ENCODE measurements at regions not wholly inside any gene's neighbourhood (a gene's known extent, or its start where the extent isn't known, plus 50 kb on each side); places are given as distances from the start of the nearest gene placed in this dataset.
A peak's percentile ranks its signal among the peaks of the same experiment; 100 is the strongest.

DNA sequence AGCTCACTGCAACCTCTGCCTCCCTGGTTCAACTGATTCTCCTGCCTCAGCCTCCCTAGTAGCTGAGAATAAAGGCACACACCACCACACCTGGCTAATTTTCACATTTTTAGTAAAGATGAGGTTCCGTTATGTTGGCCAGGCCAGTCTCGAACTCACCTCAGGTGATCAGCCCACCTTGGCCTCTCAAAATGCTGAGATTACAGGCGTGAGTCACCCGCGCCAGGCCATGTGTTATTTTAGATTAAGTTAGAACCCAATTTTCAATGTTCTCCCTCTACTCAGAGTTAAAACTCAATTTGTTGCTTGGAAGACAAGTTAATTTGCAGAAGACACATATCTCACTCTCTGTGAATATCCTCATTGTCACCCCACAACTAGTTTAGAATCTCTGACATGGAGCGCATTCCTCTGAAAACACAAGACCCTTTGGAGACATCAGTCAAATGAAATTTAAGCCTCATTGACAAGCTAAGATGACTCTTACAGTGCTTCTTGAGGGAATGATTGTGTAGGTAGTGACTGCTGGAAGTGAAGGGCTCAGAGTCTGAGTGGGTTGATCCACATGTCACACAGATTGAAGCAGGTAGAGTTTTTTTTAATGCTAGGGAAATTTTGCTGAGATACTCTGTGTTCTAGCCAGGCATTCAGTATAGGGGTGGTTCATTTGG is 60.6 kb upstream of the FRMD4B start:
- 97% methylated on average over 6 of the region's 6 CpGs for WGBS
- no peak overlapping the region for H3K27ac ChIP-seq (ENCODE audit: low read length, poor library complexity, severe bottlenecking)

DNA sequence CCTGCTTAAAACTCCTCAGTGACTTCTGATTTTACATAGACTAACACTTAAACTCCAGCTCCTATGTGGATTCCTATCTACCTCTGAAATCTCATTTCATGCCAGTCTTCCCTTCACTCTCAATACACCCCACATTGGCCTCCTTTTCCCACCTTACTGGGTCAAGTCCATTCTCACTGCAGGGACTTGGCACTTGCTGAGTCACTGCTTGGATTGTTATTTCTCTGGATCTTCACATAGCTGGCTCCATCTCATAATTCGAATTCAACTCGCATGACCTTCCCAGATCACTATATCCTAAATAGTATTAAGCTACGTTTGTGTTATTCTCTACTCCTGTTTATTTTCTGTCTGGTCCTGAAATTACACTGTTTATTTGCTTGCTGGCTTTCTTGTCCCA is 59.6 kb upstream of the FRMD4B start:
- Histone ChIP-seq H2BK5ac (ENCODE audit: low read depth, low read length, poor library complexity, severe bottlenecking) (no peak overlapping the region), H3K4me1 (ENCODE audit: control insufficient read depth, insufficient read depth, low read depth, low read length) (peaks cover 3% of the 10 kb centered on the region), H3K4me2 (ENCODE audit: low read length, poor library complexity, severe bottlenecking) (no peak overlapping the region), H3K27ac (ENCODE audit: low read length, poor library complexity, severe bottlenecking) (no peak overlapping the region), H4K91ac (ENCODE audit: low read length) (no peak overlapping the region), H3K14ac (ENCODE audit: low read length in 2 of 2) (no peak overlapping the region), H4K8ac (ENCODE audit: low read length) (no peak overlapping the region), H3K4me3 (ENCODE audit: insufficient read depth in 1 of 2, low read depth in 1 of 2, low read length in 2 of 2) (peak overlapping the region in 1 of 2 experiments; percentile 73), H2AK5ac (ENCODE audit: low read length, severe bottlenecking) (no peak overlapping the region), H2AFZ (ENCODE audit: low read depth, low read length) (no peak overlapping the region), H2BK120ac (ENCODE audit: low read depth, low read length) (no peak overlapping the region), H2BK12ac (ENCODE audit: low read length in 2 of 2) (no peak overlapping the region), H3K36me3 (ENCODE audit: control insufficient read depth in 1 of 2, insufficient read depth in 2 of 2, low read depth in 1 of 2, low read length in 2 of 2) (no peaks in the 10 kb centered on the region), H3K9ac (ENCODE audit: low read length) (no peak overlapping the region), H2BK15ac (ENCODE audit: low read depth, poor library complexity, severe bottlenecking) (no peak overlapping the region), H3K9me3 (ENCODE audit: control insufficient read depth, low read length) (no peaks in the 10 kb centered on the region), H3K79me1 (replicated peaks; ENCODE audit: low read length, poor library complexity, severe bottlenecking) (no peaks in the 10 kb centered on the region), H3K27me3 (ENCODE audit: control insufficient read depth in 1 of 2, insufficient read depth in 1 of 2, low read length in 2 of 2) (no peaks in the 10 kb centered on the region), H3K23ac (ENCODE audit: low read length in 2 of 2) (no peak overlapping the region), H3K4ac (ENCODE audit: low read depth in 1 of 2, low read length in 2 of 2) (no peak overlapping the region), H3K18ac (ENCODE audit: low read depth in 1 of 2, low read length in 2 of 2) (no peak overlapping the region)
- DNase-seq = no peak
- 93% methylated on average over 2 of the region's 3 CpGs for WGBS

More for the DNA sequence above, 60.6 kb upstream of the FRMD4B start:
- no peak overlapping the region for H3K9ac ChIP-seq (ENCODE audit: low read length)
- no peak overlapping the region for H2BK120ac ChIP-seq (ENCODE audit: low read depth, low read length)
- no peak overlapping the region for H3K4me3 ChIP-seq (ENCODE audit: insufficient read depth in 1 of 2, low read depth in 1 of 2, low read length in 2 of 2)
- no peak overlapping the region for H2BK15ac ChIP-seq (ENCODE audit: low read depth, poor library complexity, severe bottlenecking)
- no peak overlapping the region for H4K91ac ChIP-seq (ENCODE audit: low read length)
- H2BK12ac ChIP-seq (ENCODE audit: low read length in 2 of 2) = no peak overlapping the region
- peaks cover 1% of the 10 kb centered on the region for H3K4me1 ChIP-seq (ENCODE audit: control insufficient read depth, insufficient read depth, low read depth, low read length)
- no peaks in the 10 kb centered on the region for H3K9me3 ChIP-seq (ENCODE audit: control insufficient read depth, low read length)
- no peak overlapping the region for H3K23ac ChIP-seq (ENCODE audit: low read length in 2 of 2)
- H3K27me3 ChIP-seq (ENCODE audit: control insufficient read depth in 1 of 2, insufficient read depth in 1 of 2, low read length in 2 of 2) = no peaks in the 10 kb centered on the region
- no peak overlapping the region for H2AK5ac ChIP-seq (ENCODE audit: low read length, severe bottlenecking)
- H3K18ac ChIP-seq (ENCODE audit: low read depth in 1 of 2, low read length in 2 of 2) = no peak overlapping the region
- no peak overlapping the region for H4K8ac ChIP-seq (ENCODE audit: low read length)
- H3K14ac ChIP-seq (ENCODE audit: low read length in 2 of 2) = no peak overlapping the region
- no peak overlapping the region for H2AFZ ChIP-seq (ENCODE audit: low read depth, low read length)
- no peak overlapping the region for H3K4ac ChIP-seq (ENCODE audit: low read depth in 1 of 2, low read length in 2 of 2)
- no peaks in the 10 kb centered on the region for H3K79me1 ChIP-seq (replicated peaks; ENCODE audit: low read length, poor library complexity, severe bottlenecking)
- no peak for DNase-seq
- H3K4me2 ChIP-seq (ENCODE audit: low read length, poor library complexity, severe bottlenecking) = no peak overlapping the region
- H3K36me3 ChIP-seq (ENCODE audit: control insufficient read depth in 1 of 2, insufficient read depth in 2 of 2, low read depth in 1 of 2, low read length in 2 of 2) = no peaks in the 10 kb centered on the region
- no peak overlapping the region for H2BK5ac ChIP-seq (ENCODE audit: low read depth, low read length, poor library complexity, severe bottlenecking)

DNA sequence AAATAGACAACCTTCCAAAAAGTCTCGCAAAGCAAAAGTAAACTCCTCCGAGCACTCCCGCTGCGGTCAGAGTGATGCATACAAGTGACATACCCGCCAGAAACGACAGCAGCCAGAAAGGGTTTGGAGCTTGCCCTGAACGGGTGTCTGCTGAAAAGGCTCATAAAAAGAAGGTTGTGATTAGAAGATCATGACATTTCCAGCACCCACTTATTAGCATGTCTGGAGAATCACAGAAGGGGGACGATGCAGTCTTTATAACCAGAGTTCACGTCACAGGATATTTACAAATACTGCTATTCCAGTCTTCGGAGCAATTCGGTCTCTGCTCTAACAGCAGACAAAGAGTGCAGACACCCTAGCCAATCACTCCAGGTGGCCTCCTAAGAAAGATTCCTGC is 59.1 kb upstream of the FRMD4B start:
- no peak overlapping the region for H3K4me2 ChIP-seq (ENCODE audit: low read length, poor library complexity, severe bottlenecking)
- no peak overlapping the region for H4K91ac ChIP-seq (ENCODE audit: low read length)
- no peak overlapping the region for H2AK5ac ChIP-seq (ENCODE audit: low read length, severe bottlenecking)
- H3K14ac ChIP-seq (ENCODE audit: low read length in 2 of 2) = no peak overlapping the region
- H3K36me3 ChIP-seq (ENCODE audit: control insufficient read depth in 1 of 2, insufficient read depth in 2 of 2, low read depth in 1 of 2, low read length in 2 of 2) = no peaks in the 10 kb centered on the region
- H3K79me1 ChIP-seq (replicated peaks; ENCODE audit: low read length, poor library complexity, severe bottlenecking) = no peaks in the 10 kb centered on the region
- no peak overlapping the region for H2BK120ac ChIP-seq (ENCODE audit: low read depth, low read length)
- no peak overlapping the region for H2BK15ac ChIP-seq (ENCODE audit: low read depth, poor library complexity, severe bottlenecking)
- no peak overlapping the region for H2AFZ ChIP-seq (ENCODE audit: low read depth, low read length)
- no peak overlapping the region for H3K27ac ChIP-seq (ENCODE audit: low read length, poor library complexity, severe bottlenecking)
- no peak overlapping the region for H3K18ac ChIP-seq (ENCODE audit: low read depth in 1 of 2, low read length in 2 of 2)
- WGBS = 53% methylated on average over 11 of the region's 11 CpGs
- peak overlapping the region; percentile 38 for H3K9ac ChIP-seq (ENCODE audit: low read length)
- H3K4me1 ChIP-seq (ENCODE audit: control insufficient read depth, insufficient read depth, low read depth, low read length) = peaks cover 3% of the 10 kb centered on the region
- no peaks in the 10 kb centered on the region for H3K27me3 ChIP-seq (ENCODE audit: control insufficient read depth in 1 of 2, insufficient read depth in 1 of 2, low read length in 2 of 2)
- no peak overlapping the region for H2BK5ac ChIP-seq (ENCODE audit: low read depth, low read length, poor library complexity, severe bottlenecking)
- peak; percentile 26 for DNase-seq
- H3K23ac ChIP-seq (ENCODE audit: low read length in 2 of 2) = no peak overlapping the region
- no peak overlapping the region for H3K4ac ChIP-seq (ENCODE audit: low read depth in 1 of 2, low read length in 2 of 2)
- H2BK12ac ChIP-seq (ENCODE audit: low read length in 2 of 2) = no peak overlapping the region
- H3K4me3 ChIP-seq (ENCODE audit: insufficient read depth in 1 of 2, low read depth in 1 of 2, low read length in 2 of 2) = peak overlapping the region in 1 of 2 experiments; percentile 73
- H3K9me3 ChIP-seq (ENCODE audit: control insufficient read depth, low read length) = no peaks in the 10 kb centered on the region
- no peak overlapping the region for H4K8ac ChIP-seq (ENCODE audit: low read length)

DNA sequence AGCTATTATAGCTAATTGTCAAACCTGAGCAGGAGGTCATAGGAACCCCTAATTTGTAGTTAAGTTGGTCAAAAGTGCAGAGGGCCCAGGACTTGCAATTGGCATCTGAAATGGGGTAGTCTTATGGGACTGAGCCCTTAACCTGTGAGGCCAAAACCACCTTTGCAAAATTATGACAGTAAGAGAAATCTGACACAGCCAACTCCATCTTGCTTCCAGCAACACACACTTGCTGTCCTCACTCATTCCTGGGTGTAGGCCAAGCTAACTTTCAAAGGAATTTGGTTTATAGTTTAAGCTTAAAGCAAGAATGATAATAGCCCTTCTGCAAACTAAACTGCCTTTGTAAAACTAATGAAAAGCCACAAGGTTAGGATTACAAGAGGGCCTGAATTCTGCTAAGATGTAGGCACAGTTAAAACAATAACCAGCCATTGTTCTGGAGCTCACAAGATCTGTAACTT is 57.6 kb upstream of the FRMD4B start:
- Histone ChIP-seq H3K27ac (ENCODE audit: low read length, poor library complexity, severe bottlenecking) (no peak overlapping the region), H3K9ac (ENCODE audit: low read length) (no peak overlapping the region), H4K91ac (ENCODE audit: low read length) (no peak overlapping the region), H3K79me1 (replicated peaks; ENCODE audit: low read length, poor library complexity, severe bottlenecking) (no peaks in the 10 kb centered on the region), H3K18ac (ENCODE audit: low read depth in 1 of 2, low read length in 2 of 2) (no peak overlapping the region), H3K4me1 (ENCODE audit: control insufficient read depth, insufficient read depth, low read depth, low read length) (peaks cover 3% of the 10 kb centered on the region), H3K4me3 (ENCODE audit: insufficient read depth in 1 of 2, low read depth in 1 of 2, low read length in 2 of 2) (no peak overlapping the region), H3K9me3 (ENCODE audit: control insufficient read depth, low read length) (no peaks in the 10 kb centered on the region), H2BK120ac (ENCODE audit: low read depth, low read length) (no peak overlapping the region), H3K23ac (ENCODE audit: low read length in 2 of 2) (no peak overlapping the region), H2AK5ac (ENCODE audit: low read length, severe bottlenecking) (no peak overlapping the region), H3K27me3 (ENCODE audit: control insufficient read depth in 1 of 2, insufficient read depth in 1 of 2, low read length in 2 of 2) (no peaks in the 10 kb centered on the region), H3K4ac (ENCODE audit: low read depth in 1 of 2, low read length in 2 of 2) (no peak overlapping the region), H2AFZ (ENCODE audit: low read depth, low read length) (no peak overlapping the region), H3K36me3 (ENCODE audit: control insufficient read depth in 1 of 2, insufficient read depth in 2 of 2, low read depth in 1 of 2, low read length in 2 of 2) (no peaks in the 10 kb centered on the region), H4K8ac (ENCODE audit: low read length) (no peak overlapping the region), H3K14ac (ENCODE audit: low read length in 2 of 2) (no peak overlapping the region), H2BK15ac (ENCODE audit: low read depth, poor library complexity, severe bottlenecking) (no peak overlapping the region), H2BK12ac (ENCODE audit: low read length in 2 of 2) (no peak overlapping the region), H2BK5ac (ENCODE audit: low read depth, low read length, poor library complexity, severe bottlenecking) (no peak overlapping the region), H3K4me2 (ENCODE audit: low read length, poor library complexity, severe bottlenecking) (no peak overlapping the region)
- DNase-seq = no peak
